HG03159 (cell line): ENCODE measurements at regions not wholly inside any gene's neighbourhood (a gene's known extent, or its start where the extent isn't known, plus 50 kb on each side); places are given as distances from the start of the nearest gene placed in this dataset.
A peak's percentile ranks its signal among the peaks of the same experiment; 100 is the strongest.
"Not testable (repeated sequence)": the region's sequence is repeated elsewhere in the genome, so short reads cannot be mapped to it uniquely, and the experiment has no call there.

Source experiments
- ATAC-seq: cut with Tn5 transposase; IDR thresholded peaks from one replicate; pipeline ENCODE4 v1.9.1; 2021; ENCODE audit warnings: mild to moderate bottlenecking, moderate library complexity; ENCODE audit not compliant: unreplicated experiment

DNA sequence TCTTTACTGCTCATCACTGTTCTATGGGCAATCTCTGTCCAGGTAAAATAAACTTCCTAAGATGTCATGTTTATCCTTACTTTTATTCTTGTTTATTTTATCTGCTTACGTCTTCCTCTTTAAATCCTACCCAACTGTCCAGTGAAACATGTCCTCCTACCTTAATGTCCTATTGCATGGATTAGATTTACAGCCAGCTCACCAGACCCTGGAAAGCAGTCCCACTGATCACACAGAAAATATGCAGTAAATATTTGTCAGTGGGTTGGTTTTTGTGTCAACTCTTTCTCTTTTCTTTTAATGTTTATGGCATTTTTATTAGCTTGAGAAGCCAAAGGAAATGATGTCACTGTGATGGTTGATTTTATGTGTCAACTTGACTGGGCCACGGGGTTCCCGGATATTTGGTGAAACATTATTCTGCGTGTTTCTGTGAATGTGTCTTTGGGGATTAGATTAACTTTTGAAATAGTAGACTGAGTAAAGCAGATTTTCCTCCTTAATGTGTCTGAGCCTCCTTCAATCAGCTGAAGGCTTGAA lies 258.3 kb downstream of the SRGAP2C start:
- ATAC-seq, result no peak

DNA sequence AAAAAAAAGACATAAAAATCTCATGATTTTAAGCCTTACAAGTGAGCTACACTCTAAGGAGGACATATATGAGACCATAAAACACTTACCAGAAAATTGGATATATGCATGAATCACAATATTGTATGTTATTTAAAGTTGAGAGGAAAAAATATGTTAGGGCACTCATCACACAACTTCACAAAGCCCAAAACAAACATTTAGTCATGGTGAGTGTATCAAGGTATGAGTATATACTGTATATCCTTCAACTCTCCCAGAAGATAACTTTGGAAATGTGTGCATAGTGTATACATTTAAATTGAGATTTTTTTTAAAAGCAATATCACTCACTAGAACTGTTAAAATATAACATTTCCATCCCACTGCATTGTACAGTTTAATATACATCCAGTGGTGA lies 259.3 kb downstream of the SRGAP2C start:
- no peak for ATAC-seq

DNA sequence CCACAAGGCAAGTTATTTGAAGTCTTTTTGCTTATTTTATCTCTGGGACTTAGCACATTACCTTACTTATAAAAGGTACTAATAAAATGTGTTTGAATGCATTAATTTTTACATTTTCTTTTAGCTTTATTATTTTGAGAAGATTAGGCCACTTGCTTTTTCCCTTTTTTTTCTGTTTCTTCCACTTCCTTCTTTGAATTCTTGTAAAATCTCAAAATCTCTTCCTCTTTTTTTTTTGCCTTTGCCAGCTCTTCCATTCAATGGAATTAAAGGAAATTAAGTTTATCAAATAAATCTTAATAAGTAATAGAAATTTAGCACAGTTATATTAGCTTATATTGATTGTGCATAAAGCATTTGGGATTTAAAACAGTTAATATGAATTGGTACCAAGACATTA lies 260.9 kb downstream of the SRGAP2C start:
- no peak for ATAC-seq

DNA sequence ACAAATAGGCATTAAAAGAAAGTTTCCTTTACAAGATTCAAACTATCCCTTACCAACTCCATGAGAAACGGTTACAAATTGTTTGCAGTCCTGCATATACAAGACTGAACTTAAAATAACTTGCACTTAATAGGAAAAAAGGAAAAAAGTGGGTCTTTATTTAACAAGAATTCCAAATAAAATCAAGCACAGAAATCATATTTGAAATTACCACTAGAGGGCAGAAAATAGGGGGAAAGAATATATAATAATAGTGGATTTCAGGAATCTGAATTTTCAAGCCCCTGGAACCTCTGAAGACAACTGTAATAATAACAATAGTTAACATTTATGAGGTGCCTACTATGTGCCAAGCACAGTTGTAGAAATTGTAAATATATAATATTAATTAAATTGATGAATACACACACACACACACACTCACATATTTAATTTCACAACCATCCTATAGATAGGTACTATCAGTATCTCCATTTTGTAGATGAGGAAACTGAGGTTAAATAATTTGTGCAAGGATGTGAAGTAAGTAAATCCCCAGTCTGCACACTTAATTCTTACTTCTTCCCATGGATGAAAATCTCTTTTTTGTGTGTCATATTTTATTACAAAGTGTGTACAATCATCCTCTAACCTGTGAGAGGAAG lies 262.6 kb downstream of the SRGAP2C start:
- ATAC-seq, result not testable (repeated sequence)

DNA sequence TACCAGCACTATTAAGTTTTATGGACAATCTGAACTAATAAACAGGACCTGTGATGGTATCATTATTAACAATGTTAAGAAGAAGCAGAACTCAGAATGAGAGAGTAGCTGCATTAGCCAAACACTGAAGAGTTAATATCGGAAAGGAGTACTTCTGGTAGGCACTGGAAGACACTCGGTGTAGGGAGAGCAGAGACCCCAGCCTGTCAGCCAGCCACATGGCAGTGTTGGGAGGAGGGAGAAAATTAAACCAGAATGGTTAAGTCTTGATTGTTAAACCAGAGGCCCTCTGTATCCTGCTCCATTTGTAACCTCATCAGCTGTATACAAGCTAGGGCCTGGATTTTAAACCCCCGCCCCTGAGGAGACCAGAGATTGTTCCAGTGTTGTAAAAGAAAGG lies 263.3 kb downstream of the SRGAP2C start:
- ATAC-seq, result not testable (repeated sequence)

DNA sequence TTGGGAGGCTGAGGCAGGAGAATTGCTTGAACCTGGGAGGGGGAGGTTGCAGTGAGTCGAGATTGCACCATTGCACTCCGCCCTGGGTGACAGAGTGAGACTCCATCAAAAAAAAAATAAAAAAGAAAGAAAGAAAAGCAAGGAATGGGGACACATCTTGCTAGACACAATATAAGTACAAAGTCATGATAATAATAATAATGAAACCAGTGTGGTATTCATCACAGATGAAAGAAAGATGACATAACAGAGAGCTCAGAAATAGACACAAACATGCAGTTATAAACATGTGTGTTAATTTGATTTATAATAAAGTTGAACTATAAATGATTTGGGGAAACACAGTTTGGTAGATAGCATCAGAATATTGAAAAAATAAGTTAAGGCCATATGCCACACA lies 264.1 kb downstream of the SRGAP2C start:
- no peak for ATAC-seq

DNA sequence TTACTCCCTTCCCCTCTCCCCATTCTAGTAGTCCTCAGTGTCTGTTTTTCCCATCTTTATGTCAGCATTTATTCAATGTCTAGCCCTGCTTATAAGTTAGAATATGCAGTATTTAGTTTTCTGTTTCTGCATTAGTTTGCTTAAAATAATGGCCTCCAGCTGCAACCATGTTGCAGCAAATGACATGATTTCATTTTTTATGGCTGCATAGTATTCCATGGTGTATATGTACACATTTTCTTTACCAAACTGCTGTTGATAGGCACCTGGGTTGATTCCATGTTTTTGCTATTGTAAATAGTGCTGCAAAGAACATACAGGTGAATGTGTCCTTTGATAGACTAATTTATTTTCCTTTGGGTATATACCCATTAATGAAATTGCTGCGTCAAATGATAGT lies 267.7 kb downstream of the SRGAP2C start:
- ATAC-seq, result no peak

DNA sequence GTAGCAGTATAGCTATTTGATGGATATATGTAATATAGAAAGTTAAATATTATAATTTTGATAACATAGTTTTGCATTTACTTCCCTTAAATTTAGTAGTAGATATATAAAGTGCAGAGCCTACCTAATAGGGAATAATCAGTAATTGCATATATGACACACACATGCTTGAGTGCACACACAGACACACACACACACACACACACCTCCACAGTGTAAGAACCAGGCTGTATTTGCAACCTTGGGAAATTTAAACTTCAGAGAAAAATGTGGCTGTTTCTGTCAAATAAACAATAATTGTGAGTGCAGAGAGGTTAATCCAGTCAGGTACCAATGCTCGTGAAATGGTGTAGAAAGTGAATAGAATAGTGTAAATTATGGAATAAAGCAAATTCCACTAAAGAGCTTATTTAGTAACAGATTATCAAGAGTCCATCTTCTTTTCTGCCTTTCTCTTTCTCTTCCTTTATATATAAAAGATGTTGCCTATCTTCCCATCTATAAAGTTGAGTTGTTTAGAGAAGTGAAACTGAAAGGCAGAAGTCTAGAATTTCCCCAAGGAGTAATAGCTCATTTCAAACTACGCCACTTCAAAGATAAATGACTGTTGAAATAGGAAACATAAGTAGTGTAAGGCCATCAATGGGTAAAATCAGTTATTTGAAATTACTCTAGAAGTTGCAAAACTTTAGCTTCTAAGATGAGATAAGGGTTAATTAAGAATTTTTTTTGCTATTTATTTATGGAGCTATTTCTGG lies 273.7 kb downstream of the SRGAP2C start:
- ATAC-seq, result peak; percentile 99

DNA sequence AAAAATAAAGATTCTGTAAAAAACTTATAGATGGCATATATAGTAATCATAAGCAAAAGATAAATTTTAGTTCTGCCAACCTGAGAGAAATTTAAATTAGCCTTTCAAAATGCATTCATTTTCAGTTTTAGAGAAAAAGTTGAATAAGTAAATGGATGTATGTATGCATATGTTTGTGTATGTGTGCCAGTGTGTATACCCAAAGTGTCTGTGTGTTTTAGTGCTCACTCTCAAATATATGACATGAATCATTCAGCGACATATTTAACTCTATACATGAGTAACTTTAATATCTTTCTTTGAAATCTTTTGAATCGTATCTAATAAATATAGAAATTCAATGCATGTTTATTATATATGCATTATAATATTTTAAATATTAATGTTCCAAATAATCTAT lies 274.5 kb downstream of the SRGAP2C start:
- no peak for ATAC-seq

DNA sequence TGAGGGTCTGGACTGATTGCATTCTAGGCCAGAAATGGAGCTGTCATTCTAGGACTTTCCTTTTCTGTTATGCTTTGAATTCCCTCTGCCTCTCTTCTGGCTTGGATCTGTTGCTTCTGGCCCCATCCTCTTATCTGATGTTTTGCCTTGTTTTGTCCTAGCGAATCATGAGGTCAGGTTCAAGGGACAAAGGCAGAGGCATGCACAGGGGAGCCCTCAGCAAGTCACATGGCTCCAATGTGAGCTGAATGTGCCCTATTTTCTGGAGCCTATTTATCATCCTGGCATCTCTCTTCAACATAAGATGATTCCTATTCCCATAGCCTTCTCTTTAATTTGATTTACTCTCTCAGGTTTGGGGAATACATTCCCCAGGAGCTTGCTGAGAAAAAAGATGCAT lies 284.6 kb downstream of the SRGAP2C start:
- ATAC-seq, result not testable (repeated sequence)

DNA sequence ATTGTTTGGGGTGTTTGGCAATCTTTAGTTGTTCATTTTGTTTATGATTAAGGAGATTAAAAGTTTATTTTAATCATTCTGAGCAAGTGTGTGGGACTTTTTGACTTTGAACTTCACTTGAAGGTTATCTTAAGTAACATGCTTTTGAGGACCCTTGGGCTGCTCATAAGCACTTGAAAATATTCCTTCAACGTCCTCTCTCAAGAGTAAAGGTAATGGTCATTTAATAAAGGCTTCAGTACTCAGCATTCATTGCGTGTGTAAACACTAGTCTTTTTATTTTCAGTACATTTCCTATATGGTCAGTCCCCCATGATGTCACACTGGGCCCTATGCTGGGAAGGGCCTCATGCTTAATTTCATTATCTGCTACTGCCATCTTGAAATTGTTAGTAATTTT lies 285.6 kb downstream of the SRGAP2C start:
- ATAC-seq, result not testable (repeated sequence)

DNA sequence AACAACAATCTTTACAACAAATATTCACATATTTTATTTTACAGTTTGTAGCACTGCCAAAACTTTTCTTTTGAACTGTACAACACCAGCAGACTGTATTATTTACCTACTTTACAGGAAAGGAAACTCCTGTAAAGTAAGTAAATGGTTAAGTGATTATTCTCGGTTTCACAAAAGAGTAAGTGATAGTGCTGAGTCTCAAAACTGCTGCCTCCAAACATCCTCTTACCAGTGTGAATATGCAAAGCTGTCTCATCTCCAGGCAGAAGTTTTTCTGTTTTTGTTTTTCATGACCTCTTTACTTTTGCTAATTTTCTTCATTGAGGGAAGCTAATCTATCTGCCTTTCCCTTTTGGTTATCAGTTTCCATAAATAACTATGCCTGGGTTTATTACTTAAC lies 286.7 kb downstream of the SRGAP2C start:
- peak; percentile 98 for ATAC-seq

DNA sequence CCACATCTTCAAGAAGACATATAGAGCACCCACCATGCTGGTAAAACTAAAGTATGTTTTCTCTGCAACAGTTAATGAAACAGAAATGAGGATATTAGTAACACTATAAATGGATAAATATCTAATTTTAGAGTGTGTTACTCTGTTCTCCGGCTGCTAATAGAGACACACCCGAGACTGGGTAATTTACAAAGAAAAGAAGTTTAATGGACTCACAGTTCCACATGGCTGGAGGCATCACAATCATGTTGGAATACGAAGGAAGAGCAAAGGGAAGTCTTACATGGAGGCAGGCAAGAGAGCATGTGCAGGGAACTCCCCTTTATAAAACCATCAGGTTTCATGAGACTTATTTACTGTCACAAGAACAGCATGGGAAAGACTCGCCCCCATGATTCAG lies 287.2 kb downstream of the SRGAP2C start:
- no peak for ATAC-seq

DNA sequence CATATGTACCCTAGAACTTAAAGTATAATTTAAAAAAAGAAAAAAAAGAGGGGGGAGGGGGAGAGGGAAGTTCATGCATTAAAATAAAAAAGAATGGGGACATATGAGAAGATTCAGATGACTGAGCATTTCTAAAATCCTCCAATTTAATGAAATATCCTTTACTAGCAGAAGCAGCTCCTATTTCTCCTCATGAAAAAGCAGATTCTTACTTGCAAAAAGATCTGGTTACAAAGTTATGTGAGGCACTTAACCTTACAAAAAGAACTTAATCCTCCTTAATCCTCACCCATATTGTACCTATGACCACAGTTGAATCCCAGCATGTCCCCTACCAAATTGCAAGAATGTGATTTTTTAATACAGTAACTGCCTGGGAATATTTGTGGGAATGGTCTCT lies 298.5 kb downstream of the SRGAP2C start:
- ATAC-seq, result no peak

DNA sequence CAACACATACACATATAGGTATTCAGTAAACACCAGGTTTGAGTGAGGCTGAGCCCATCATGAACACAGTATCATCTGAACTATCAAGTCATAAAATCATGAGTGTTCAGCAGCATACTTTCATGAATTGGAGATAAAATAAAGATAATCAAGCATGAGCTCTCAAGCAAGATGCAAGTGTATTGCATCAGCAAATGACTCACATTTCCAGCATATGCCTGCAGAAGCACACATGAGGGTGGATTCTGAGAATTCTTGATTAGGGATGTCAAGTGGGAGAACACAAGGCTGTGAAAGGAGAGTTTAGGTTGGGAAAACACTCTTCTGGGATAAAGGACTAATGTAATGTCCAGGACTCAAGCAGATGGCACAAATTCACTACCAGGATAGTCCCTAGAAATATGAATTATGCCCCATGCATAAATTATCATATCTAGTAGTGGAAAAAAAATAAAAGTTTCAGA lies 299.2 kb downstream of the SRGAP2C start:
- ATAC-seq, result no peak

DNA sequence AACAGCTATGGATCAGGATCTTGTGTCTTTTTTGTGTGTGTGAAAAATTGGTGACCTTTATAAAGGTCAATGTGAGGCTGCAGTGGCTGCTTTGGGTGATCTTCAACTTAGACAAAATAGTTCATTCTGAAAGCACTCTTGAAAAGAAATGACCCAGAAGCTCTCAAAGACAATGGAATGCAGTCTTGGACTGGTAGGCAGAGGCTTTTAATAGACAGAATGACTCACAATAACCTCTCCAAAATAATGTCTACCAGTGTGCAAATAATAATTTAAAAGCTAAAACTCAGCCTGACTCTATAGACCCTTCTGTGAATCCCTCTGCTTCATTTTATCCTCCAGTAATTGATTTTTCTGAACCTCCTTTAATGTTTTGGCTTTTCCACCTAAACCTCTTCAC lies 310.0 kb downstream of the SRGAP2C start:
- ATAC-seq, result not testable (repeated sequence)

DNA sequence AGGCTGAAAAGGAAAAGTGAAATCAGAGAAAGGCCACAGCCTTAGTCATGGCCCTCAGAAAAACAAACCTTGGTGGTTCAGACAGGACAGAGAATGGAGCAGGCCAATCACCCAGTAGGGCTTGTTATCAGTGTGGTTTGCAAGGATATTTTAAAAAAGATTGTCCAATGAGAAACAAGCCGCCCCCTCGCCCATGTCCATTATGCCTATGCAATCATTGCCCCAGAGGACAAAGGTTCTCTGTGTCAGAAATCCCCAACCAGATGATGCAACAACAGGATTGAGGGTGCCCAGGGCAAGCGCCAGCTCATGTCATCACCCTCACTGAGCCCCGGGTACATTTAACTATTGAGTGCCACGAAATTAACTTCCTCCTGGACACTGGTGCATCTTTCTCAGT lies 326.7 kb downstream of the SRGAP2C start:
- not testable (repeated sequence) for ATAC-seq

DNA sequence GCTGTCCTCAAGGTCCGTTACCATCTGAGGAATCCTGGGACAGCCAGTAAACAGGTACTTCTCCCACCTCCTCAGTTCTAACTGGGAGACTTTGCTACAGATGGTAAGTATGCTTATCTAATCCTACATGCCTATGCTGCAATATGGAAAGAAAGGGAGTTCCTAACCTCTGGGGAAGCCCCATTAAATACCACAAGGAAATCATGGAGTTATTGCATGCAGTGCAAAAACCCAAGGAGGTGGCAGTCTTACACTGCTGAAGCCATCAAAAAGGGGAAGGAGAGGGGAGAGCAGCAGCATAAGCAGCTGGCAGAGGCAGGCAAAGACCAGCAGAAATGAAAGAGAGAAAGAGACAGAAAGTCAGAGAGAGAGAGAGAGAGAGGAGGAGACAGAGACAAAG lies 327.1 kb downstream of the SRGAP2C start:
- not testable (repeated sequence) for ATAC-seq

DNA sequence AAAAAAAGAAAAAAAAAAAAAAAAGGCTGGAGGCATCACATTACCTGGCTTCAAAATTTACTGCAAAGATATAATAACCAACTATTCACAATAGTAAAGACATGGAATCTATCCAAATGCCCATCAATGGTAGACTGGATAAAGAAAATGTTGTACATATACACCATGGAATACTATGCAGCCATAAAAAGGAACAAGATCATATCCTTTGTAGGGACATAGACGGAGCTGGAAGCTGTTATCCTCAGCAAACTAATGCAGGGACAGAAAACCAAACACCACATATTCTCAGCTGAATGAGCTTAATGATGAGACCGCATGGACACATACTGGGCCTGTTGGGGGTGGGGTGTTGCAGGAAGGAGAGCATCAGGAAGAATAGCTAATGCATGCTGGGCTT lies 330.5 kb downstream of the SRGAP2C start:
- ATAC-seq, result no peak

DNA sequence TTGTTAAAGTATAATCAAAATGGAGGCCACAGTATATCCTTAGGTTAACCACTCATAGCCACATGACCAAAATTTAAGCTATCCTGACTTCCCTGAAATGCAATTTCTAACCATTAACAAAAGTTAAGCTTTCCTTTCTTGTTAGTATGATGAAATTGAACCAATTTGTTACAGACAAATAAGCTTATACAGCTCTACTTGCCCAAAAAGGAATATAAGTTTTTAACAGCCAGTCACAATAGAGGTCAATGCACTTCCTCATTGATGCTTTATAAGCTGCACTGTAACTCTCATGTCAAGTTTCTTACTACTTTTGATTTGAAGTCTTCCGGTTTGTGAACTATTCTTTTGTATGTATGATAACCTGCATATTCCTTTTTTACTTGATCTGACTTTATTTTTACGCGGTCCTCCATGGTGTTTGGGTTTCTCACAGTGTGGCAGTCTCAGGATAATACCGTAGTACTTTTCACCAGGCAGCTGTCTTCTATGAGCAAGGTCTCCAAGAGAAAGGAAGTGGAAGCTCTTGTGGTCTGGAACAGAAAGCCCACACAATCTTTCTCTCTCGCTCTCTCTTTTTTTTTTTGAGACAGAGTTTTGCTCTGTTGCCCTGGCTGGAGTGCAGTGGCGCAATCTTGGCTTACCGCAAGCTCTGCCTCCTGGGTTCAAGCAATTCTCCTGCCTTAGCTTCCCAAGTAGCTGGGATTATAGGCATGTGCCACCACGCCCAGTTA lies 331.6 kb downstream of the SRGAP2C start:
- peak; percentile 87 for ATAC-seq

DNA sequence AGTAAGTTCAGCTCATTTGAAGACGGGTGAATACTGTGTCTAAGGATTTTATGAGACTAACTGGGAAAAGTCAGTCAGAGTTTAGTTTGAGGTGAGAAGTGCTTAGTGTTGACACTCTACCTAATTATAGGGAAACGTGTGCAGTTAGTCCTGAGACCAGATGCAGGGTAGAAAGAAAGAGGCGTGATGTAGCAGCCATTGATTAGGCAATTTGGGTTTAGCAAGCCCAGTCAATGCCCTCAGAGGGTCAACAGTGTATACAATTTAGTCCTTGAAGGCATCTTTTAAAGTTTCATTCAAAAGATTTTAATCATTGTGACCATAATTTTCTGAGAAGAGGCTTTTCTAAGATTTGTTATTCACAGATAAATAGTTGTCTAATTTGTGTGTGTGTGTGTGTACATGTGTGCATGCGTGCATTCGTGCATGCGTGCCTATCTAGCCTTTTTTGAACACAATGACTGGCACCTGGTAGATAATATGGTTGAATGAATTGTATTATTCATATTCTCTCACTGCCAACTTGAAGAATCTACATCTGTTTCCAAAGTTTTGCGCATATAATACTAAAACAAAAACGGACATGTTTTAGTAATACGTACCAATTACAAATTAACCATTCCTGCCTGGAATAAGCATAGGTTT lies 332.9 kb downstream of the SRGAP2C start:
- ATAC-seq, result no peak
